ENCODE measurements at regions not wholly inside any gene's neighbourhood (a gene's known extent, or its start where the extent isn't known, plus 50 kb on each side); places are given as distances from the start of the nearest gene placed in this dataset.
"Not testable (repeated sequence)": the region's sequence is repeated elsewhere in the genome, so short reads cannot be mapped to it uniquely, and the experiment has no call there.

DNA sequence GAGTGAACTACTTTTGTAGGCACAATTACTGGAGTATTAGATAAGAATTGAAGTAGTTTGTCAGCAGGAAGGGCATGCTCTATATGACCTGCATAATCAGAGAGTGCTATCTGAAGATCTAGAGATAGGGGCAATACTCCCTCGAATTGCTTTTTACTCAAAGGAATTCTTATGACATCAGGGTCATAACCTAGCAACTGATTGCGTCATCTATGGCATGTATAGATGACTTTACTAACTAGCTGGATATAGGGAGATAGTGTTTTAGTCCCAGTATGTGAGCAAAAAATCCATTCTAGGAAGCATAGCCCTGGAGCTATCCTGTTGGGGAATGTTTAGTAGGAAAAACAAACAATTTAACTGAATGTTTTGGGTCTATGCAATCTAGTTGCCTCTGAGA lies 109.5 kb upstream of the ZNF267 start:
- Mint-ChIP-seq H3K27me3 (no peaks in the 10 kb centered on the region), H3K27ac (no peak overlapping the region), H3K4me3 (no peak overlapping the region), H3K36me3 (peaks cover 37 to 42% of the 10 kb centered on the region in 2 donors), H3K9me3 (peaks cover 4 to 92% (median 77%) of the 10 kb centered on the region in 8 donors), H3K4me1 (no peaks in the 10 kb centered on the region)
- POLR2A ChIA-PET (ENCODE audit: partially characterized antibody): no interaction called here
- H3K27ac ChIP-seq (ENCODE audit: low read depth, low read length): no peak overlapping the region
- DNase-seq: no peak
- CTCF ChIA-PET (ENCODE audit: partially characterized antibody): no interaction called here
- no peak overlapping the region for H3K4me3 ChIP-seq (ENCODE audit: low read length in 2 of 2)
- H3K27me3 ChIP-seq (ENCODE audit: insufficient read depth, low read length): no peaks in the 10 kb centered on the region
- H3K36me3 ChIP-seq (ENCODE audit: insufficient read depth, low read length): no peaks in the 10 kb centered on the region
- H3K4me1 ChIP-seq (ENCODE audit: insufficient read depth, low read length): no peaks in the 10 kb centered on the region
- peaks cover 9 to 61% of the 10 kb centered on the region in 2 donors for H3K9me3 ChIP-seq (ENCODE audit: control insufficient read depth in 1 of 2, low read length in 2 of 2)
- intact Hi-C loops (cut with micrococcal nuclease): no loop called here

DNA sequence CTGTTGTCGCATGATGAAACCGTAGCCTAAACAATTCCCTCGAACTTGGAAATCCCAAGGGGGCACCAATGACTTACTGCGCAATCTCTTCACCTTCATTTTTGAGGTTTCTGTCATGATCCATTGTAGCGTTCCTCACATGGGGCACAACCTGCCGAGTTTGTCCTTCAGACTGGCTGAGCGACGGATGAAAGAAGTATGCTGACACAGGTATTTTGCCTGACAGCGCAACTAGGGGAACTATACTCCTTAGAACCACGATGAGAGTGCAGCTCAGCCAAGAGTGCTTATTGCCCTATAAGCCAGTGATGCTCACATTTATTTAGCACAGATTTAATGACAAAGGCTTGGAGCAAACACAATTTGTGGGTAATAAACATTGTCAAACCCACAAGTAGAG lies 106.3 kb upstream of the ZNF267 start:
- H3K4me1 ChIP-seq (ENCODE audit: insufficient read depth, low read length): no peaks in the 10 kb centered on the region
- H3K9me3 ChIP-seq (ENCODE audit: control insufficient read depth in 1 of 2, low read length in 2 of 2): peaks cover 9 to 65% of the 10 kb centered on the region in 2 donors
- H3K9me3 Mint-ChIP-seq: peaks cover 4 to 98% (median 79%) of the 10 kb centered on the region in 8 donors
- H3K4me3 Mint-ChIP-seq: no peak overlapping the region
- CTCF ChIA-PET (ENCODE audit: partially characterized antibody): no interaction called here
- POLR2A ChIA-PET (ENCODE audit: partially characterized antibody): no interaction called here
- no peaks in the 10 kb centered on the region for H3K27me3 Mint-ChIP-seq
- no peaks in the 10 kb centered on the region for H3K36me3 ChIP-seq (ENCODE audit: insufficient read depth, low read length)
- peaks cover 22 to 41% of the 10 kb centered on the region in 2 donors for H3K36me3 Mint-ChIP-seq
- no peaks in the 10 kb centered on the region for H3K27me3 ChIP-seq (ENCODE audit: insufficient read depth, low read length)
- H3K27ac Mint-ChIP-seq: no peak overlapping the region
- intact Hi-C loops (cut with micrococcal nuclease): no loop called here
- H3K4me1 Mint-ChIP-seq: no peaks in the 10 kb centered on the region
- no peak for DNase-seq
- no peak overlapping the region for H3K4me3 ChIP-seq (ENCODE audit: low read length in 2 of 2)
- H3K27ac ChIP-seq (ENCODE audit: low read depth, low read length): no peak overlapping the region

DNA sequence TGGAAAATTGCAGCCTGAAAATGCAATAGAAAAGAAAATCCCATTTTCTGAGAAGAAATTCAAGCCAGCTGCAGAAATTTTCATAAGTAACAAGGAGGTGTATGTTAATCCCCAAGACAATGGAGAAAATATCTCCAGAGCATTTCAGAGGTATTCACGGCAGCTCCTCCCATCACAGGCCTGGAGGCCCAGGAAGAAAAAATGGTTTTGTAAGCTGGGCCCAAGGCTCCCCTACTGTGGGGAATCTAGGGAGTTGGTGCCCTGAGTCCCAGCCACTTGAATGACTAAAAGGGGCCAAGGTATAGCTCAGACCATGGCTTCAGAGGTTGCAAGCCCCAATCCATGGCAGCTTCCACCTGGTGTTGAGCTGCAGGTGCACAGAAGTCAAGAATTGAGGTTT lies 93.3 kb upstream of the ZNF267 start:
- intact Hi-C loops (cut with micrococcal nuclease): no loop called here
- H3K4me3 Mint-ChIP-seq: no peak overlapping the region
- ChIA-PET CTCF (ENCODE audit: partially characterized antibody) (no interaction called here), POLR2A (ENCODE audit: partially characterized antibody) (no interaction called here)
- H3K27me3 ChIP-seq (ENCODE audit: insufficient read depth, low read length): no peaks in the 10 kb centered on the region
- H3K36me3 ChIP-seq (ENCODE audit: insufficient read depth, low read length): no peaks in the 10 kb centered on the region
- DNase-seq: no peak
- no peaks in the 10 kb centered on the region for H3K4me1 Mint-ChIP-seq
- peaks cover 22 to 26% of the 10 kb centered on the region in 2 donors for H3K36me3 Mint-ChIP-seq
- no peak overlapping the region for H3K27ac Mint-ChIP-seq
- peaks cover 2 to 94% (median 84%) of the 10 kb centered on the region in 8 donors for H3K9me3 Mint-ChIP-seq
- H3K4me3 ChIP-seq (ENCODE audit: low read length in 2 of 2): no peak overlapping the region
- H3K27me3 Mint-ChIP-seq: no peaks in the 10 kb centered on the region
- no peak overlapping the region for H3K27ac ChIP-seq (ENCODE audit: low read depth, low read length)
- peaks cover 0 to 34% of the 10 kb centered on the region in 2 donors for H3K9me3 ChIP-seq (ENCODE audit: control insufficient read depth in 1 of 2, low read length in 2 of 2)
- H3K4me1 ChIP-seq (ENCODE audit: insufficient read depth, low read length): no peaks in the 10 kb centered on the region

DNA sequence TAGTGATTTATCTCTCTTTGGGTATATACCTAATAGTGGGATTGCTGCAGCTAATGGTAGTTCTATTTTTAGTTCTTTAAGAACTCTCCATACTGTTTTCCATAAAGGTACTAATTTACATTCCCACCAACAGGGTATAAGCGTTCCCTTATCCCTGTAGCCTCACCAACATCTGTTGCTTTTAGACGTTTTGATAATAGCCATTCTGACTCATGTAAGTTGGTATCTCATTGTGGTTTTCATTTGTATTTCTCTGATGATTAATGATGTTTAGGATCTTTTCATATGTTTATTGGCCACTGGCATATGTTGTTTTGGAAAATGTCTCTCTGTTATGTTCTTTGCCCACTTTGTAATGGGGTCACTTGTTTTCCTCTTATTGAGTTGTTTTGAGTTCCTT lies 88.5 kb upstream of the ZNF267 start:
- Mint-ChIP-seq H3K9me3 (peaks cover 4 to 89% (median 84%) of the 10 kb centered on the region in 8 donors), H3K36me3 (peaks cover 29 to 30% of the 10 kb centered on the region in 2 donors), H3K4me3 (no peak overlapping the region), H3K4me1 (no peaks in the 10 kb centered on the region), H3K27ac (no peak overlapping the region), H3K27me3 (no peaks in the 10 kb centered on the region)
- Histone ChIP-seq H3K36me3 (ENCODE audit: insufficient read depth, low read length) (no peaks in the 10 kb centered on the region), H3K27ac (ENCODE audit: low read depth, low read length) (no peak overlapping the region), H3K27me3 (ENCODE audit: insufficient read depth, low read length) (no peaks in the 10 kb centered on the region), H3K4me1 (ENCODE audit: insufficient read depth, low read length) (no peaks in the 10 kb centered on the region), H3K9me3 (ENCODE audit: control insufficient read depth in 1 of 2, low read length in 2 of 2) (peaks cover 0 to 23% of the 10 kb centered on the region in 2 donors), H3K4me3 (ENCODE audit: low read length in 2 of 2) (no peak overlapping the region)
- intact Hi-C loops (cut with micrococcal nuclease): no loop called here
- ChIA-PET POLR2A (ENCODE audit: partially characterized antibody) (no interaction called here), CTCF (ENCODE audit: partially characterized antibody) (no interaction called here)
- no peak for DNase-seq

DNA sequence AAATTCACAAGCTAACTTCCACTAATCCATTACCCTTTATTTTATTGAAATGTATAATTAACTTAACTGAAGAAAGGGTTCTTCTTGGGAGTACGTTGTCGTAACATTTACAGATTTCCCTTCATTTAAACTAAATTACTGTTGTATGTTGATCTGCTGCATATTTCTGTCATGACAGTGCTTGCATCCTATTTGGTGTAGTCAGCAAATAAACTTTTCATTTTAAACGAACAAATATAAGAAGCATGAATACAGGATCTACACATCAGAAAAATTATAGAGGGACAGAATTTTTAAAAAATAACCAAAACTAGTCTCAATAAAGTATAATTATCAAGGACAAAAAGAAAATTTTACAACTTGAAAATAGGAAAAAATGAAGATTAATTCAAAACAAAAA lies 66.5 kb upstream of the ZNF267 start:
- Histone ChIP-seq H3K36me3 (ENCODE audit: insufficient read depth, low read length) (no peaks in the 10 kb centered on the region), H3K9me3 (ENCODE audit: control insufficient read depth in 1 of 2, low read length in 2 of 2) (no peaks in the 10 kb centered on the region), H3K27me3 (ENCODE audit: insufficient read depth, low read length) (no peaks in the 10 kb centered on the region), H3K4me1 (ENCODE audit: insufficient read depth, low read length) (no peaks in the 10 kb centered on the region), H3K27ac (ENCODE audit: low read depth, low read length) (no peak overlapping the region), H3K4me3 (ENCODE audit: low read length in 2 of 2) (no peak overlapping the region)
- H3K4me1 Mint-ChIP-seq: no peaks in the 10 kb centered on the region
- peaks cover 2 to 12% of the 10 kb centered on the region in 2 donors for H3K27me3 Mint-ChIP-seq
- CTCF ChIA-PET (ENCODE audit: partially characterized antibody): no interaction called here
- H3K27ac Mint-ChIP-seq: no peak overlapping the region
- no peak for DNase-seq
- no peaks in the 10 kb centered on the region for H3K36me3 Mint-ChIP-seq
- no peak overlapping the region for H3K4me3 Mint-ChIP-seq
- POLR2A ChIA-PET (ENCODE audit: partially characterized antibody): no interaction called here
- peaks cover 0 to 7% (median 3%) of the 10 kb centered on the region in 8 donors for H3K9me3 Mint-ChIP-seq
- intact Hi-C loops (cut with micrococcal nuclease): no loop called here

DNA sequence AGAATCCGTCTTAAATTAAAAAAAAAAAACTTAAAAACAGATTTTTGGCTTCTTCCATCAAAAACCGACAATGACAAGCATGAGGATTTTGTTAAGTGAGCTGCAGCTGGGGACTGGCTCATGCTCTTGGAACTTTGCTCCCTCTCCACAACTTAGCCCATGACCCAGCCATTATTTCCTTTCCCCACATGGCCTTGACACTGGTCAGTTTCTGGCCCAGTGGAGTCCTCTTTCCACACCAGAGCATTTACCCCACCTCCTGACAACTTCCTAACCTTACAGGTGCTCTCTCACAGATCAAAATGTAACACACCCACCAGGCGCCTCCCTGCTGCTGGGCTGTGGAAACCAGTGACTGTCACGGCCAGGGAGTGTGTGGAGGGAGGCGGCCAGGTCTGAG lies 62.7 kb upstream of the ZNF267 start:
- Histone ChIP-seq H3K9me3 (ENCODE audit: control insufficient read depth in 1 of 2, low read length in 2 of 2) (no peaks in the 10 kb centered on the region), H3K4me1 (ENCODE audit: insufficient read depth, low read length) (no peaks in the 10 kb centered on the region), H3K27ac (ENCODE audit: low read depth, low read length) (no peak overlapping the region), H3K36me3 (ENCODE audit: insufficient read depth, low read length) (no peaks in the 10 kb centered on the region), H3K4me3 (ENCODE audit: low read length in 2 of 2) (no peak overlapping the region), H3K27me3 (ENCODE audit: insufficient read depth, low read length) (no peaks in the 10 kb centered on the region)
- intact Hi-C loops (cut with micrococcal nuclease): no loop called here
- peaks cover 3 to 16% of the 10 kb centered on the region in 2 donors for H3K27me3 Mint-ChIP-seq
- no peak for DNase-seq
- peaks cover 0 to 5% (median 2%) of the 10 kb centered on the region in 8 donors for H3K9me3 Mint-ChIP-seq
- H3K4me1 Mint-ChIP-seq: no peaks in the 10 kb centered on the region
- ChIA-PET POLR2A (ENCODE audit: partially characterized antibody) (no interaction called here), CTCF (ENCODE audit: partially characterized antibody) (no interaction called here)
- no peaks in the 10 kb centered on the region for H3K36me3 Mint-ChIP-seq
- no peak overlapping the region for H3K27ac Mint-ChIP-seq
- H3K4me3 Mint-ChIP-seq: no peak overlapping the region

DNA sequence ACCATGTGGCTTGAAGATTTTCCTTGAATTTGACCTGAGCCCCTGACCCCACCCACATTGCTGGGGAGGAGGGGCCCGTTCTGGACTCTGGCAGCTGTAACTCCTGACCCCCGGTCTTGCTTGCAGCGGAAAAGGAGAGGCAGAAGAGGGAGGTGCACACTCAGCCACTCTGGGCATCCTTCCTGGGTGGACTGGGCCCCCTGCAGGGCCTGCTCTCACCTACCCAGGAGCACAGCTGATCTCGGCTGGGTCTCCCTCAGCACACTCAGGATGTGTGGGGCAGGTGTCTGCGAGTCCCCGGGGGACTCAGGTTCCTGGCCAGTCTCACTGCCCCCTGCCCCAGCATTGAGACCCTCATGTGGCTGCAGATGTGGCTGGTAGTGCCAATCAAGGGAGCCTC lies 57.5 kb upstream of the ZNF267 start:
- H3K4me1 ChIP-seq (ENCODE audit: insufficient read depth, low read length); H3K4me3 ChIP-seq (ENCODE audit: low read length in 2 of 2); intact Hi-C loops (cut with micrococcal nuclease); H3K27ac Mint-ChIP-seq; H3K36me3 Mint-ChIP-seq; CTCF ChIA-PET (ENCODE audit: partially characterized antibody); H3K9me3 Mint-ChIP-seq; H3K9me3 ChIP-seq (ENCODE audit: control insufficient read depth in 1 of 2, low read length in 2 of 2); H3K4me3 Mint-ChIP-seq; DNase-seq; H3K27me3 ChIP-seq (ENCODE audit: insufficient read depth, low read length); H3K27ac ChIP-seq (ENCODE audit: low read depth, low read length); H3K4me1 Mint-ChIP-seq; POLR2A ChIA-PET (ENCODE audit: partially characterized antibody); H3K36me3 ChIP-seq (ENCODE audit: insufficient read depth, low read length): not testable (repeated sequence)
- peaks cover 12 to 16% of the 10 kb centered on the region in 2 donors for H3K27me3 Mint-ChIP-seq

DNA sequence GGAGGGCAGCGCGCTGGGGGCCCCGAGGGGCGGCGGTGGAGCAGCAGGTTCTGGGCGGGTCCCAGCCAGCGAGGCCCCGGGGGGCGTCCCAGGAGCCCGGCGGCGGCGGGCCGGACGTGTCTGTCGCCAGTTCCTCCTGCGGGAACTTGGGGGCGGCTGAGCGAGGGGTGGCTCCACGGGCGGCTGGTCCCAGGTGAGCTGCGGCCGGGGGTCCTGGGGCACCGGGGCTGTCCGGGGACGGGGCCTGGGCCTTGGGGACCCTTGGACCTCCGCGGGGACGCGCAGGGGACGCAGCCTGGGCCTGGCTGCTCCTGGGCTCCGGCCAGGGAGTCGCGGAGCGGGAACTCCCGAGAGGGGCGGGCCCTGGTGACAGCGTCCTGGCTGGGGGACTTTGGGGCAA lies 54.2 kb upstream of the ZNF267 start:
- Histone ChIP-seq H3K9me3 (ENCODE audit: control insufficient read depth in 1 of 2, low read length in 2 of 2) (no peaks in the 10 kb centered on the region), H3K4me3 (ENCODE audit: low read length in 2 of 2) (no peak overlapping the region), H3K36me3 (ENCODE audit: insufficient read depth, low read length) (no peaks in the 10 kb centered on the region), H3K4me1 (ENCODE audit: insufficient read depth, low read length) (no peaks in the 10 kb centered on the region), H3K27me3 (ENCODE audit: insufficient read depth, low read length) (no peaks in the 10 kb centered on the region), H3K27ac (ENCODE audit: low read depth, low read length) (no peak overlapping the region)
- intact Hi-C loops (cut with micrococcal nuclease): no loop called here
- POLR2A ChIA-PET (ENCODE audit: partially characterized antibody): no interaction called here
- Mint-ChIP-seq H3K27ac (no peak overlapping the region), H3K27me3 (peaks cover 18 to 20% of the 10 kb centered on the region in 2 donors), H3K4me1 (peaks cover 0 to 4% (median 0%) of the 10 kb centered on the region in 4 donors), H3K4me3 (no peak overlapping the region), H3K36me3 (peaks cover 0 to 3% of the 10 kb centered on the region in 2 donors), H3K9me3 (peaks cover 0 to 12% (median 6%) of the 10 kb centered on the region in 8 donors)
- no peak for DNase-seq
- CTCF ChIA-PET (ENCODE audit: partially characterized antibody): no interaction called here
